Endothelial cell of umbilical vein (primary cell): ENCODE measurements at regions not wholly inside any gene's neighbourhood (a gene's known extent, or its start where the extent isn't known, plus 50 kb on each side); places are given as distances from the start of the nearest gene placed in this dataset.

Source experiments
- BruUV-seq: library from RNA; stranded (reverse); fragments of 400-500 nt; replicated peaks from 2 replicates; lab custom pipeline; 2021; lab: Mats Ljungman, UMichigan
- CTCF ChIA-PET: fragments of 300-600, 350-600 bp; sonication (Branson Sonifier 250); formaldehyde crosslinking; loops from one replicate; lab custom pipeline; 2021; ENCODE audit warnings: antibody characterized with exemption, inconsistent platforms; lab: Charles Lee
- POLR2A ChIA-PET: fragments of 300-600, 350-600 bp; sonication (Branson Sonifier 250); formaldehyde crosslinking; loops from one replicate; lab custom pipeline; 2021; ENCODE audit warnings: antibody characterized with exemption, inconsistent platforms; lab: Charles Lee
- DNase-seq: peaks from one replicate; pipeline ENCODE4 v3.0.0-alpha.2; 2011; ENCODE audit warnings: low read depth, low spot score
- FAIRE-seq: peaks from 2 replicates; lab custom pipeline; 2011; peaks lifted over from hg19 to GRCh38; lab: Jason Lieb, UNC
- H2AFZ ChIP-seq: 2 replicates; pipeline ENCODE4 v1.6.0; 2012; ENCODE audit warnings: low read depth, low read length, control low read depth, inconsistent platforms
- H3K27ac ChIP-seq: 2 replicates; pipeline ENCODE4 v1.5.1; 2011; ENCODE audit warnings: low read depth, mild to moderate bottlenecking, control low read depth, low read length, moderate library complexity; ENCODE audit not compliant: insufficient read depth
- H3K27me3 ChIP-seq, 2 experiments: 2 replicates each; pipeline versions ENCODE4 v1.6.0 to v1.6.1; 2011; ENCODE audit warnings: low read length in 2 of 2, mixed read lengths in 1 of 2; ENCODE audit not compliant: control insufficient read depth in 2 of 2, insufficient read depth in 2 of 2
- H3K36me3 ChIP-seq, 2 experiments: 2 replicates in 1 of 2; 3 replicates in 1 of 2; pipeline ENCODE4 v1.5.1; 2011; ENCODE audit warnings: low read length in 2 of 2, mild to moderate bottlenecking in 1 of 2, moderate library complexity in 1 of 2; ENCODE audit not compliant: control insufficient read depth in 2 of 2, insufficient read depth in 2 of 2; ENCODE audit errors: extremely low read depth in 1 of 2
- H3K4me1 ChIP-seq: 3 replicates; pipeline ENCODE4 v1.5.1; 2011; ENCODE audit warnings: mild to moderate bottlenecking, low read length; ENCODE audit not compliant: control insufficient read depth, insufficient read depth; ENCODE audit errors: extremely low read depth
- H3K4me2 ChIP-seq: 2 replicates; pipeline ENCODE4 v1.6.1; 2011; ENCODE audit warnings: low read length, control low read depth, mixed read lengths; ENCODE audit not compliant: insufficient read depth
- H3K4me3 ChIP-seq, 3 experiments: fragments of 200-600 bp in 1 of 3; sonication (generic), shearing (Covaris generic) in 1 of 3; replicated peaks in 1 of 3; 2 replicates each; pipeline ENCODE4 v1.5.1; 2011 to 2016; ENCODE audit warnings: control low read depth in 3 of 3, low read length in 3 of 3, mild to moderate bottlenecking in 2 of 3, inconsistent platforms in 1 of 3, low read depth in 1 of 3, moderate library complexity in 1 of 3; ENCODE audit not compliant: insufficient read depth in 1 of 3
- H3K79me2 ChIP-seq: 2 replicates; pipeline ENCODE4 v1.6.0; 2012; ENCODE audit warnings: low read length, inconsistent platforms; ENCODE audit not compliant: control insufficient read depth, insufficient read depth
- H3K9ac ChIP-seq: replicated peaks from 2 replicates; pipeline ENCODE3; 2011; ENCODE audit warnings: low read length, control low read depth; ENCODE audit not compliant: insufficient read depth; ENCODE audit errors: extremely low read depth
- H3K9me1 ChIP-seq: replicated peaks from 3 replicates; pipeline ENCODE4 v1.6.0; 2011; ENCODE audit warnings: mild to moderate bottlenecking, low read length; ENCODE audit not compliant: control insufficient read depth, insufficient read depth; ENCODE audit errors: extremely low read depth
- H3K9me3 ChIP-seq: replicated peaks from 2 replicates; pipeline ENCODE4 v1.5.1; 2012; ENCODE audit warnings: low read length, inconsistent platforms; ENCODE audit not compliant: control insufficient read depth, insufficient read depth
- H4K20me1 ChIP-seq: replicated peaks from 2 replicates; pipeline ENCODE3; 2011; ENCODE audit warnings: mild to moderate bottlenecking, low read length; ENCODE audit not compliant: control insufficient read depth, insufficient read depth; ENCODE audit errors: extremely low read depth
- EZH2 ChIP-seq: IDR thresholded peaks from 2 replicates; pipeline ENCODE4 v1.6.1; 2012; ENCODE audit warnings: borderline replicate concordance, low read depth, mild to moderate bottlenecking, moderate library complexity, low read length, inconsistent platforms; ENCODE audit not compliant: severe bottlenecking
- FOS ChIP-seq: IDR thresholded peaks from 2 replicates; pipeline ENCODE4 v1.6.1; 2011; ENCODE audit warnings: mild to moderate bottlenecking, low read length, moderate library complexity, borderline replicate concordance; ENCODE audit not compliant: insufficient read depth
- GATA2 ChIP-seq: IDR thresholded peaks from 2 replicates; pipeline ENCODE4 v1.7.0; 2011; ENCODE audit warnings: low read depth, mild to moderate bottlenecking, moderate library complexity, mixed read lengths, low read length; ENCODE audit not compliant: insufficient read length, insufficient read depth
- JUN ChIP-seq: IDR thresholded peaks from 2 replicates; pipeline ENCODE4 v1.6.1; 2011; ENCODE audit warnings: borderline replicate concordance, low read depth; ENCODE audit not compliant: insufficient read length, insufficient read depth
- MYC ChIP-seq: IDR thresholded peaks from one replicate; pipeline ENCODE4 v1.6.1; 2011; ENCODE audit warnings: mild to moderate bottlenecking, low read depth, low read length
- POLR2A ChIP-seq: IDR thresholded peaks from 2 replicates; pipeline ENCODE4 v1.6.1; 2012; ENCODE audit warnings: low read depth, mild to moderate bottlenecking, control low read depth, low read length
- POLR2AphosphoS5 ChIP-seq: IDR thresholded peaks from 2 replicates; pipeline ENCODE4 v1.6.1; 2012; ENCODE audit warnings: low read depth, mild to moderate bottlenecking, control low read depth, low read length, moderate library complexity; ENCODE audit not compliant: insufficient read depth
- dilution Hi-C: fragments of 300-500 bp; cut with MboI; formaldehyde crosslinking; loops from one replicate; pipeline ENCODE4 v1.15.0; 2019; ENCODE audit warnings: low sequenced_read_pairs; ENCODE audit not compliant: extremely low pct_ligation_motif_present
- intact Hi-C: fragments of 100-400 bp; cut with micrococcal nuclease; formaldehyde crosslinking; loops from one replicate; pipeline ENCODE4 v1.10.0; 2022
- TF ChIP-seq, protein P1 (sequence below), 2 donors: IDR thresholded peaks; 1 replicate in 1 of 2; 2 replicates in 1 of 2; pipeline ENCODE4 v1.5.1; 2011; ENCODE audit warnings: low read length in 2 of 2, mild to moderate bottlenecking in 2 of 2, moderate library complexity in 2 of 2, control low read depth in 1 of 2, inconsistent platforms in 1 of 2, low read depth in 1 of 2; ENCODE audit not compliant: insufficient read depth in 1 of 2; ENCODE audit errors: extremely low read depth in 1 of 2
- TF ChIP-seq, protein P2 (sequence below): IDR thresholded peaks from 2 replicates; pipeline ENCODE4 v1.6.1; 2011; ENCODE audit not compliant: insufficient read depth, insufficient read length

DNA sequence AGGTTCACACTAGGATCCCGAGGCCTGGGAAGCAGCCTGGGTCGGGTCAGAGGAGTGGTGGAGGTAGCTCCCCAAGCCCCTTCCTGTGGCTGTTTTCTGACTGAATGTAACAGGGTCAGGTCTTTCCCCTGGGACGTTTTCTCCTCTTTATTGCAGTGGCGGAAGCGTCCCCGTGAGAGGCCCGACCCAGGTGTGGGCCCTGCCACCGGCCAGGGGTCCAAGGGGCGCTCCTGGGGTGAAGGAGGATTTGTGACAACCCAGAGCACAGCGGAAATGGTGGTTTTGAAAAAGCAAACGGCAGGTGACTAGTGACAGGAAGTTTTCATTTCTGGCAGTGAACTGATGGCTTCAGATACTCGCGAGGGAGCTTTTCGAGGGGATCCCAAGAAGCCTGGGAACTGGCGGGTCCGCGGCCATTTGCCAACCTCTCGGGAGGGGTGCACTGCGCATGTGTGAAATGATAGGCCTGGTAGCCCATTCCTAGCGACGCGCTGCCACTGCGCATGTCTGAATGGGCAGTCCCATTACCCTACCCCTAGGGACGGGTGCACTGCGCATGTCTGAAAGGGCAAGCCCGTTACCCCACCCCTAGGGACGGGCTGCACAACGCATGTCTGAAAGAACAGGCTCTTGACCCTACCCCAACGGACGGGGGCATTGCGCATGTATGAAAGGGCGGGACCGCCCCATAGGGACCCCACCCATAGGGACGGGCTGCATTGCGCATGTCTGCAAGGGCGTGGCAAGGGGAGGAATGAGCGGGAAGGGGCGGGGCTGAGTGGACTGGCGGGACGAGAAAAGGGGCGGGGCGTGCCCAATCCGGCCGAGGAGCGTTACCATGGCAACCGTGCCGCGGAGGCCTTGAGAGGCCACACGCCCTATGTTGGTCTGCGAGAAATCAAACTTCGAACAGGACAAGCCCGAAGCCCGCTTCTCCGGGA, 1747.9 kb downstream of the TP53TG3F start:
- no peak overlapping the region for H3K4me3 ChIP-seq
- H3K4me2 ChIP-seq: no peak overlapping the region
- CTCF ChIA-PET: no interaction called here
- no peak overlapping the region for H3K9ac ChIP-seq
- FAIRE-seq (no peak), DNase-seq (no peak)
- H3K79me2 ChIP-seq: no peaks in the 10 kb centered on the region
- dilution Hi-C loops (no loop called here), intact Hi-C loops (no loop called here)
- no peaks in the 10 kb centered on the region for H3K27me3 ChIP-seq
- POLR2A ChIA-PET: no interaction called here
- peaks cover 4% of the 10 kb centered on the region for H3K9me3 ChIP-seq
- H3K36me3 ChIP-seq: no peaks in the 10 kb centered on the region
- BruUV-seq: no TSS peak
- no peak overlapping the region for H3K27ac ChIP-seq
- no peaks in the 10 kb centered on the region for H3K9me1 ChIP-seq
- no peak for TF ChIP-seq MYC
- TF ChIP-seq, protein P1, sequence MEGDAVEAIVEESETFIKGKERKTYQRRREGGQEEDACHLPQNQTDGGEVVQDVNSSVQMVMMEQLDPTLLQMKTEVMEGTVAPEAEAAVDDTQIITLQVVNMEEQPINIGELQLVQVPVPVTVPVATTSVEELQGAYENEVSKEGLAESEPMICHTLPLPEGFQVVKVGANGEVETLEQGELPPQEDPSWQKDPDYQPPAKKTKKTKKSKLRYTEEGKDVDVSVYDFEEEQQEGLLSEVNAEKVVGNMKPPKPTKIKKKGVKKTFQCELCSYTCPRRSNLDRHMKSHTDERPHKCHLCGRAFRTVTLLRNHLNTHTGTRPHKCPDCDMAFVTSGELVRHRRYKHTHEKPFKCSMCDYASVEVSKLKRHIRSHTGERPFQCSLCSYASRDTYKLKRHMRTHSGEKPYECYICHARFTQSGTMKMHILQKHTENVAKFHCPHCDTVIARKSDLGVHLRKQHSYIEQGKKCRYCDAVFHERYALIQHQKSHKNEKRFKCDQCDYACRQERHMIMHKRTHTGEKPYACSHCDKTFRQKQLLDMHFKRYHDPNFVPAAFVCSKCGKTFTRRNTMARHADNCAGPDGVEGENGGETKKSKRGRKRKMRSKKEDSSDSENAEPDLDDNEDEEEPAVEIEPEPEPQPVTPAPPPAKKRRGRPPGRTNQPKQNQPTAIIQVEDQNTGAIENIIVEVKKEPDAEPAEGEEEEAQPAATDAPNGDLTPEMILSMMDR (IDR thresholded peaks at IDR 0.05; ENCODE audit: extremely low read depth in 1 of 2, insufficient read depth in 1 of 2, low read depth in 1 of 2, low read length in 2 of 2): no peak
- TF ChIP-seq JUN: no peak
- TF ChIP-seq, protein P2, sequence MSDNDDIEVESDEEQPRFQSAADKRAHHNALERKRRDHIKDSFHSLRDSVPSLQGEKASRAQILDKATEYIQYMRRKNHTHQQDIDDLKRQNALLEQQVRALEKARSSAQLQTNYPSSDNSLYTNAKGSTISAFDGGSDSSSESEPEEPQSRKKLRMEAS: no peak
- TF ChIP-seq POLR2AphosphoS5: no peak
- TF ChIP-seq EZH2: no peak
- no peak for TF ChIP-seq GATA2
- no peak for TF ChIP-seq FOS
- TF ChIP-seq POLR2A: no peak
- no peaks in the 10 kb centered on the region for H3K4me1 ChIP-seq
- no peaks in the 10 kb centered on the region for H4K20me1 ChIP-seq
- no peak overlapping the region for H2AFZ ChIP-seq
